Right lung (tissue), 2 donors: ENCODE measurements at regions not wholly inside any gene's neighbourhood (a gene's known extent, or its start where the extent isn't known, plus 50 kb on each side); places are given as distances from the start of the nearest gene placed in this dataset.

ENCODE experiments used
- DNase-seq, 2 donors: peaks; one replicate each; pipeline ENCODE4 v3.0.0-alpha.2; 2013

- DNase-seq, result no peak
Observed at GRCh38 chr1:37085393-37085792, 51.1 kb upstream of the GRIK3 start.

- no peak for DNase-seq
Observed at GRCh38 chr1:37089750-37090149, 55.4 kb upstream of the GRIK3 start.

- DNase-seq, result no peak
Observed at GRCh38 chr1:37090671-37091070, 56.4 kb upstream of the GRIK3 start.

- DNase-seq, result no peak
Observed at GRCh38 chr1:37092937-37093336, 58.6 kb upstream of the GRIK3 start.

GRCh38 chr1:37094302-37094701, 60.0 kb upstream of the GRIK3 start:
- DNase-seq, result no peak

GRCh38 chr1:37096523-37096922, 62.2 kb upstream of the GRIK3 start:
- no peak for DNase-seq

GRCh38 chr1:37097731-37098130, 63.4 kb upstream of the GRIK3 start:
- DNase-seq, result no peak

GRCh38 chr1:37098237-37098636, 63.9 kb upstream of the GRIK3 start:
- DNase-seq, result no peak

- DNase-seq, result no peak
Observed at GRCh38 chr1:37100310-37100709, 66.0 kb upstream of the GRIK3 start.

GRCh38 chr1:37102656-37103382, 68.5 kb upstream of the GRIK3 start:
- DNase-seq, result no peak

- DNase-seq, result no peak
Observed at GRCh38 chr1:37105911-37106310, 71.6 kb upstream of the GRIK3 start.

GRCh38 chr1:37107153-37107907, 73.0 kb upstream of the GRIK3 start:
- DNase-seq, result no peak

GRCh38 chr1:37108596-37109188, 74.4 kb upstream of the GRIK3 start:
- no peak for DNase-seq

GRCh38 chr1:37112430-37112829, 78.1 kb upstream of the GRIK3 start:
- no peak for DNase-seq

GRCh38 chr1:37113285-37113997, 79.1 kb upstream of the GRIK3 start:
- no peak for DNase-seq

GRCh38 chr1:37118790-37119189, 84.5 kb upstream of the GRIK3 start:
- DNase-seq, result no peak

GRCh38 chr1:37120279-37120678, 86.0 kb upstream of the GRIK3 start:
- no peak for DNase-seq

GRCh38 chr1:37123276-37124115, 89.2 kb upstream of the GRIK3 start:
- DNase-seq, result no peak

- no peak for DNase-seq
Observed at GRCh38 chr1:37124501-37124900, 90.2 kb upstream of the GRIK3 start.

GRCh38 chr1:37125295-37125694, 91.0 kb upstream of the GRIK3 start:
- no peak for DNase-seq

GRCh38 chr1:37127254-37127748, 93.0 kb upstream of the GRIK3 start:
- DNase-seq, result no peak
